ENCODE measurements at regions not wholly inside any gene's neighbourhood (a gene's known extent, or its start where the extent isn't known, plus 50 kb on each side); places are given as distances from the start of the nearest gene placed in this dataset.

GRCh38 chr6:97411610-97412009 is 128.6 kb upstream of the MMS22L start:
- TF ChIP-seq ZFP3 (CRISPR knock-in tag; IDR thresholded peaks at IDR 0.05) (no peak), RARB (CRISPR knock-in tag; IDR thresholded peaks at IDR 0.05) (no peak), POU6F1 (CRISPR knock-in tag; IDR thresholded peaks at IDR 0.05; ENCODE audit: borderline replicate concordance, low read depth) (no peak), ZC3H10 (CRISPR knock-in tag; IDR thresholded peaks at IDR 0.05) (no peak), ISL1 (CRISPR knock-in tag; IDR thresholded peaks at IDR 0.05) (no peak), CREB5 (CRISPR knock-in tag; IDR thresholded peaks at IDR 0.05; ENCODE audit: low read depth) (no peak)

All from SK-N-SH treated with all-trans-retinoic acid at 6 μM for 48 hours (cell line).